ENCODE measurements at regions not wholly inside any gene's neighbourhood (a gene's known extent, or its start where the extent isn't known, plus 50 kb on each side); places are given as distances from the start of the nearest gene placed in this dataset.

DNA sequence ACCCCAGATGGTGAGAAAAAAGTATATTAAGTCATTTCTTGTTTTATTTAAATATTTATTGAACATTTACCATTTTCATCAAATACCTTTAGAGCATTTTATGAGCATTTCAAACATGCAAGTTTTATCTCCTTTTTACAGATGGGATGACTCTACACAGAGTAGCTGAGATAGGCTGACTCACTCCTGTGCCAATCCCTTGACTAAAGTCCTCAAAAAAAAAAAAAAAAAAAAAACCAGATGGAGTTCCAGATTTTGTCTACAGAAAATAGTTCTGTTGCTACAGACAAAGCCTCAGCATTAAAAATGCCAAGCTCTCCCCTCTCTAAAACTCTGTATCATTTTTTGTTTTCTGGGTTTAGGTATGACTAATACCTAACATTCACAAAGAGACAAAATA is 303.0 kb upstream of the PLD5 start:
- Histone ChIP-seq H3K9me3 (no peaks in the 10 kb centered on the region), H3K4me1 (no peaks in the 10 kb centered on the region), H3K4me3 (no peak overlapping the region), H3K36me3 (ENCODE audit: insufficient read depth in 1 of 2, low read depth in 1 of 2) (no peaks in the 10 kb centered on the region), H3K27ac (no peak overlapping the region), H3K27me3 (ENCODE audit: insufficient read depth in 3 of 3, low read length in 2 of 3) (no peaks in the 10 kb centered on the region)
- TF ChIP-seq, protein P1, sequence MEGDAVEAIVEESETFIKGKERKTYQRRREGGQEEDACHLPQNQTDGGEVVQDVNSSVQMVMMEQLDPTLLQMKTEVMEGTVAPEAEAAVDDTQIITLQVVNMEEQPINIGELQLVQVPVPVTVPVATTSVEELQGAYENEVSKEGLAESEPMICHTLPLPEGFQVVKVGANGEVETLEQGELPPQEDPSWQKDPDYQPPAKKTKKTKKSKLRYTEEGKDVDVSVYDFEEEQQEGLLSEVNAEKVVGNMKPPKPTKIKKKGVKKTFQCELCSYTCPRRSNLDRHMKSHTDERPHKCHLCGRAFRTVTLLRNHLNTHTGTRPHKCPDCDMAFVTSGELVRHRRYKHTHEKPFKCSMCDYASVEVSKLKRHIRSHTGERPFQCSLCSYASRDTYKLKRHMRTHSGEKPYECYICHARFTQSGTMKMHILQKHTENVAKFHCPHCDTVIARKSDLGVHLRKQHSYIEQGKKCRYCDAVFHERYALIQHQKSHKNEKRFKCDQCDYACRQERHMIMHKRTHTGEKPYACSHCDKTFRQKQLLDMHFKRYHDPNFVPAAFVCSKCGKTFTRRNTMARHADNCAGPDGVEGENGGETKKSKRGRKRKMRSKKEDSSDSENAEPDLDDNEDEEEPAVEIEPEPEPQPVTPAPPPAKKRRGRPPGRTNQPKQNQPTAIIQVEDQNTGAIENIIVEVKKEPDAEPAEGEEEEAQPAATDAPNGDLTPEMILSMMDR (IDR thresholded peaks at IDR 0.05): no peak
- ATAC-seq (no peak), DNase-seq (no peak)
- intact Hi-C loops (cut with DNase I): no loop called here

DNA sequence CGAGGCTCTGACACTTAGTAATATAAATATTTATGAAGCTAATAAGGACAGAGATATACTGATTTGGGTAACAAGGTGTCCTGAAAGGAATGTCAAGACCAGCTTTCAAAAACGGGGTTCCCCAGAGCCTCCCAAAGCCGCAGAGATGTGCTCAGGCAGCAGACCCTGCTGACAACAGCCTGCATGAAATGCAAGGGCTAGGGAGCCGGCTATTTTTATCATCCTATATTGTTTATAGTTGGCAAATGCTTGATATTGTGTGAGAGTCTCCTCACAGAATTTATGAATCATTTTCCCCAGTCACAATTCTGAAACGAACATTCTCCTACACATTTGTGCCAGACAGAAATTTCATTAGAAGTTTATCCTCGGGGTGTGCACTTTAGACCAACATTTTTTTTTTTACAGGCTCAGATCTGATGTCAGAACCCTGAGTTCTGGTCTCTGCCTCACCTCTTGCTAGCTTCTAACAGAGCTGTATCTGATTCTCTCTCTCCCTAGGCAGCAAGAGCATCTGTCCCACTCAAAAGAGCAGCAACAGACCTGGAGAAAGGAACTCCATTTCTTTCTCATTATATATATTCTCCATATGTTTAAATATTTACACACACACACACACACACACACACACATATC is 302.3 kb upstream of the PLD5 start:
- 42 to 53% (median 45%) methylated on average over 6 of the region's 6 CpGs for WGBS, 3 donors
- no peak overlapping the region for H3K4me3 ChIP-seq
- TF ChIP-seq, protein P1 (IDR thresholded peaks at IDR 0.05): no peak
- no peak for DNase-seq
- intact Hi-C loops (cut with DNase I): no loop called here
- H3K9me3 ChIP-seq: no peaks in the 10 kb centered on the region
- H3K27ac ChIP-seq: no peak overlapping the region
- no peaks in the 10 kb centered on the region for H3K27me3 ChIP-seq (ENCODE audit: insufficient read depth in 3 of 3, low read length in 2 of 3)
- H3K4me1 ChIP-seq: no peaks in the 10 kb centered on the region
- no peak for ATAC-seq
- no peaks in the 10 kb centered on the region for H3K36me3 ChIP-seq (ENCODE audit: insufficient read depth in 1 of 2, low read depth in 1 of 2)

DNA sequence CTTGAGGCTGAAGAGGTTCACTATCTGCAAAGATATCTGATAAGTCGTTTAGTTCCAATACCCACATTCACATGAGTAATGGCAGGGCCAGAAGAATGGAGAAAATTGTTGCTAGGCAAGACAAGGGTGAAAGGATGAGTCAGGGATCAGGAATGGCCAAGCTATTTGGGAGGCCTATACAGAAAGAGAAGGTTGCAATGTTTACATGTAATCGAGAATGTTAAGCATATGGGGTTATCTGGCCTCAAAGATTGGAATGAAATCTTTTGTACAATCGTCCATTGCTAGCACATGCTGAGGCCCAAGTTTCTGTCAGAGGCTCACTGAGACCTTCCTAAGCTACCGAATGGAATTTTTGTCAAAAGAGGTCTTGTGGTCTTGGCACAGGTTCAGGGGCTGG is 299.9 kb upstream of the PLD5 start:
- Histone ChIP-seq H3K27ac (no peak overlapping the region), H3K27me3 (ENCODE audit: insufficient read depth in 3 of 3, low read length in 2 of 3) (no peaks in the 10 kb centered on the region), H3K4me3 (no peak overlapping the region), H3K36me3 (ENCODE audit: insufficient read depth in 1 of 2, low read depth in 1 of 2) (no peaks in the 10 kb centered on the region), H3K4me1 (no peaks in the 10 kb centered on the region), H3K9me3 (no peaks in the 10 kb centered on the region)
- intact Hi-C loops (cut with DNase I): no loop called here
- ATAC-seq (no peak), DNase-seq (no peak)
- TF ChIP-seq, protein P1 (IDR thresholded peaks at IDR 0.05): no peak
- 62 to 69% (median 69%) methylated on average over 4 of the region's 4 CpGs for WGBS, 3 donors

DNA sequence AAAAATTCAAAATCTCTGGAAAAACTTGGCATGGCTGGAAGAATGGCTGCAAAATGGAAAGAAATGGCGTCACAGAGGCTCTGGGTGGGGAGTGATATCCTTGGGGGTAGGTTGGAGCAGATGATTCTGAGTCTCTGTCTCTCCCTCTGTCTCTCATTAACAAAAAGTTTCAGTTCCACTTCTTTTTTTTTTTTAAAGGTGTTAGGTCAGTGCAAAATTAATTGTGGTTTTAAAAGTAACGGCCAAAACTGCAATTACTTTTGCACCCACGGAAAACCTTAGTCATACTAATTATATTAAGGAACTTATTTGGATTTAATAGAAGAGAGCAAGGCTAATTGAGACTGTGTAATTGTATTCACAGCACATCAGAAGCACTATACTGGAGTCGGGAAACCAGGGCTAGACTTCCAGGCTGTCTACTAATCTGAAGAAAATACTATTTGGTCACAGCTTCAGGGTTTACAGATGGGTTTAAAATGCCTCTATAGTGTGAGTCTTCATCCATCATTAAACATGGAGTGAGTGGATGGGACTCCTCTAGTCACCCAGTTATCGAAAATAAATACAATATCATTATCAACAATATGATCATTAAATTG is 289.1 kb upstream of the PLD5 start:
- H3K9me3 ChIP-seq: no peaks in the 10 kb centered on the region
- H3K4me1 ChIP-seq: no peaks in the 10 kb centered on the region
- no peaks in the 10 kb centered on the region for H3K36me3 ChIP-seq (ENCODE audit: insufficient read depth in 1 of 2, low read depth in 1 of 2)
- no peaks in the 10 kb centered on the region for H3K27me3 ChIP-seq (ENCODE audit: insufficient read depth in 3 of 3, low read length in 2 of 3)
- ATAC-seq: no peak
- no peak overlapping the region for H3K4me3 ChIP-seq
- WGBS, 3 donors: 56 to 65% (median 62%) methylated on average over 5 of the region's 5 CpGs
- TF ChIP-seq, protein P1 (IDR thresholded peaks at IDR 0.05): no peak
- intact Hi-C loops (cut with DNase I): no loop called here
- DNase-seq: no peak
- no peak overlapping the region for H3K27ac ChIP-seq
